NCI-H2227 (cell line): ENCODE measurements at regions not wholly inside any gene's neighbourhood (a gene's known extent, or its start where the extent isn't known, plus 50 kb on each side); places are given as distances from the start of the nearest gene placed in this dataset.

ENCODE experiments used
- DNase-seq: peaks from one replicate; lab custom pipeline; 2025; ENCODE audit not compliant: unreplicated experiment; lab: John Stamatoyannopoulos, UW

GRCh38 chr5:158644301-158644700 is 455.4 kb downstream of the EBF1 start:
- no peak for DNase-seq

DNA sequence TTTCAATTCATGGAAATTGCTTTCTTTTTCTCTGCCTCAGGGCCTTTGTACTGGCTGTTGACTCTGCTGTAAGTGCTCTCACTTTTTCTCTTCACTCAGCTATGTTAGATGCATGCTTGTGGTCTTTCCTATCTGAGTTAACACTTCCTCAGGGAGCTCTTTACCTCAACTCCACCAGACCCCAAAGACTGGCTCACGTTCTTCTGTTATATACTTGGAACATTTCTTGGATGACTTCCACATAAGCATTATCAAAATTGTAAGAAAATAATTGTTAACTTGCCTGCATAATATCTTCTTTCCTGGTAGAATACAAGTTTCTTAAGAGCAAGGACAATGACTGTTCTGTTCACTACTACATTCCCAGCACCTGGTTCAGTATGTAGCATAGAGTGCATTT is 455.9 kb downstream of the EBF1 start:
- no peak for DNase-seq

DNA sequence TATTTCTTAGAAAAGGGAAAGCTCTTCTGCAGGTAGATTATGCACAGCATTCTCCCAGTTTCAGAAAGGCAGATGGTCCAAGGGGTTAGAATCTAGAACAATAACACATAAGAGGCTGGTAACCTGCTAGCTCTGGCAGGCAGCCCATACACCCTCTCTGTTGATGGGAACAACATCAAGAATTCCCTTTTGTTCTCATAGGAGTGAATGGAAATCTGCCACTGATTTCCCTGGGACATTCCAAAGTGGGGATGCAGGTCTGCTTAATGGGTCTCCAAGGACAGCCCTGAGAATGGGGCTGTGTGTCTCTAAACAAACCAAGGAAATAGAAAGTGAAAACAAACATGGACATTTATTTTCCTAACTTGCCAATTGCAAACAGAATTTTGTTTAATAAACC is 456.8 kb downstream of the EBF1 start:
- DNase-seq: no peak

DNA sequence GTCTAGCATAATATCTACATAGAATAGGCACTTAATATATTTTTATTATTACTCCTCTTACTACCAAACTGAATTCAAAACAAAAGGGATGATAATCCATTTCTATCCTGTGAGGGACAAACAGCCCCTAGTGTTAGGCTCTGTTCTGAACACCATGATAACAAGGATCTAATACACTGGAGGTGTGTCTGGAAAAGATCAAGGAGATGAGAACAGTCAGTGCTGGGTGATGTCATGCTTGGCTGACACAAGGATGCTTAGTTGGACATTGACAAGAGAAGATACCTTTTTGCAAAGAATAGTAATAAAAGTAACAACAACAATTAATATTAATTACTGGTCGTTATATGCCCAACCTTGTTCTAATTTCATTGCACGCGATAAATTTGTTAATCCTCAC is 458.7 kb downstream of the EBF1 start:
- DNase-seq: no peak

DNA sequence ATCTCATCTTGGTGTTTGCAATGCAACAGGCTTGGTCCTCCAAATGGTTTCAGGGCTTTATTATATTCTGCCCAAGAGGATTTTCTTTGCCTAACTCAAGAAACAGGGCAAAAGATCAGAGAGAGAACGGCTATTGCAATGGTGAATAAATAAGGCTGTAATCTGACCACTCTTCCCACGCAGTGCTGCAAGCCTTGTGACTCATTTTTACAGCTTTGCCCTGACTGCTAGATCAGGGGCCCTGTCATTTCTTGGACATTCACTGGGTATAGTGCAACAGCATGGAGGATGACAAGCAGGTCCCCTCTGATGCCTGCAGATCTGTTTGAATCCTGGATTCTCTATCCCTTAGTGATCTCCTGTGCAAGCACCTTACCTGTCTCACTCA is 459.1 kb downstream of the EBF1 start:
- DNase-seq: no peak

GRCh38 chr5:158639881-158640592 is 459.7 kb downstream of the EBF1 start:
- DNase-seq: no peak

DNA sequence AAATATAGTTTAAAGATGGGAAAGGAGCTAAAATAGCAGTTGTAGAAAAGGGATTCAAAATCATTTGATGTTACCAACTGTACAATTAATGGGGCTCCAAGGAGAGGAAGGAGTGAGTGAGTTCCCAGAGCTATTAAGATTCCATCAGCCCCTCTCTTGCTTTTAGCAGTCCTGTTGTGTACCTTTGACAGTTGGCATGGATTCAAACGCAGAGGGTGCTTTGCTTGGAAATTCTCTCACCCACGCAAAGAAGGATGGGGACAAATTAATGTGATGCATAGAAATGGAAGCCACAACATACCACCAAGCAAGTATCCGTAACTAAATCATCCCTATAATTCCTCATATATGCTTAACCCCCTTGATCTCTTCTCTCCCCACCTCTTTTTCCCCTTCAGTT is 461.3 kb downstream of the EBF1 start:
- no peak for DNase-seq

- no peak for DNase-seq
Measured at GRCh38 chr5:158637039-158637438, 462.7 kb downstream of the EBF1 start.

- no peak for DNase-seq
Measured at GRCh38 chr5:158635565-158635964, 464.2 kb downstream of the EBF1 start.

DNA sequence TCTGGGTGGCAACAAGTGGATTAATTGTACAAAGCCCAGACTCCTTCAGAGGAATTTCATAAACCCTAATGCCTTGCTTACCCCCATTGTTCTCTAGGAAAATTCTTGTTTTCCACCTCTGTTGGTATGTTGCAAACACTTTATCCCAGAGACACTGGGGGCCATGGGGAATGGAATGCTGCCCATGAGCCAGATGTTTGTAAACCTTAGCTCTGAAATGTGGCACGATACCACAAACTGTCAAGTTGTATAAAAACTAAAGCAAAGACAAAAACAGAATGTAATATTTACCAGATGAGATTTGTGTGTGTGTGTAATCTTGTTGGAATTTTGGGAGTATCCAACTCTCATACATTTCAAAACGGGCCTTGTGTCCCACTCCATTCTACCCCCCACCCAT is 465.0 kb downstream of the EBF1 start:
- DNase-seq: no peak

GRCh38 chr5:158629591-158630312 is 470.0 kb downstream of the EBF1 start:
- no peak for DNase-seq

DNA sequence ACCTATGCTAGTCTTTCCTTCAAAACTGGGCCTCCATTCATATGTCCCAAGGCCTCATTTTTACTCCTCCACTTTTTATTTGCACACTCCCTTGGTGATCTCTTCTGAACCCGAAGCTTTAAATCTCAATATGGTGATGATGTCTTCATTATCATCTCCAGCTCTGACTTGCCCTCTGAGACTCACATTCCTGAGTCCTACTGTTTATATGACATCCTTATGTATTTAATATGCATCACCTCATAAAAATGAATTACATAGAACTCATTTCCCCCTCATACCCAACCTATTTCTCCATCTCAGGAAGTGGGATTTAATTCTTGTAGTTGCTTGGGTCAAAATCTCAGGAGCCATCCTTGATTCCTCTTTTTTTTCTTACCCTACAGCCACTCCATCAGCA is 473.0 kb downstream of the EBF1 start:
- no peak for DNase-seq

DNA sequence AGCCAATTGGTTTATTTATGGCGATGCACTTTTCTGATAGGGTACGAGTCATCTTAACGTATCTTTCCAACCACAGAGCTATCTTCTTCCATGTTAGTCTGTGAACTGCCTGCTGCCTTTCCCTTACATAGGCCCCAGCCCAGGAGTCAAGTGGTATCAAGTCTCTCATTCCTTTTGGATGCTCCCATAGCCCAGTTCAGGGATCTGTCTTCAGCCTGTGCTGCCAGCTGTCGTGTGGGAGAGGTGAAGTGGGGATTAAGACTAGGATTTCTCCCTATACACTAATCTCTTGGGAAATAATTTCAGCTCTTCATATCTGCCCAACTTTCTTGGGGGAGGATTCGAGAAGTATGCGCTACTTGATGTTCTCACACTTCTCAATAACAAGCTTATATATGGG is 475.7 kb downstream of the EBF1 start:
- no peak for DNase-seq

DNA sequence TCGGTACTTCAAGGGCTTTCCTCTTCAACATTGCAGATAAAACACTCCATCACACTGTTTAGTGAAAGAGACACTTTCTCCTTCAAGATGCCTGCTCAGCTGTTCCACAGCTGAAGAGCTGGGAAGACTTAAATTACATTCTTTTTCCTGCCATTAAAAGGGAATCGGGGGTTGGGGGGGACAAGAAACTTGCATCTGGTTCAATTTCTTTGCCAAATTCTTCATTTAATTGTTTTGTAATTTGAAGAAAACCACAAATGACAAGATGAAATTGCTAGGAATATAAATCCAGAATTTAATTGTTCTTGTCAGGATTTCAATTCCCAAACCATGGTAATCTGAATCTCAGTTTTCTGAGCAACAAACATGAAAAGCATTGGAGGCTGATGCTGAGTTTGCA is 478.3 kb downstream of the EBF1 start:
- DNase-seq: no peak

DNA sequence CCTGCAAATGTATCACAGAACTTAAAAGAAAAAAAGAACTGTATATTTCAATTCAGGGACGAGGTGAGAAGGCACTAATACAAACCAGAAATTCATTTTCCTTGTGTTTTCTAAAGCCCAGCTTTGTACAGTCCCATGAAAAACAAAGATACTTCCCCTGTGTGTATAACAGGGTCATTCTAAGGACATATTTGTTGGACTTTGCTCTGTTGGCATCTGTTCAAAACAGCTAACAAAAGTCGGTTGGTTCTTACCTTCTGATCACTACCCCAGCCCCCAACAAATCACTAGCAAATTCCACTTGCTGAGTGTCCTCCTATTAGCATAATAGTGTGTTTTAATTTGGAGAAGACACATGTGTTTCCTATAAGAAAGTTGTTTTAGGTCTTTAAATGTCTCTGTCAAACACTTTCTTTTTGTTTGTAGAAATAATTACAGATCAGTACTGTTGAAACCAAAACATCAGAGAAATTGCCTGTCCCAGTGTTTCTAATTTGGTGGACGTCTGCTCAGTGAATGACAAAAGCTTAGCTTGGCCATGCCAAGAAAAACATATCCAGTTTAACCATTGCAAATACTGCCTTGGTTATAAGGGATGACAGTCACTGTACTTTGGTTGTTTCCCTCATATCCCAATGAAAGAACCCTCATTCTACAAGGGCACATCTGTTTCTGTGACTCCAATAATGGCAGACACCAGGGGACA is 480.5 kb downstream of the EBF1 start:
- no peak for DNase-seq

GRCh38 chr5:158618256-158618655 is 481.5 kb downstream of the EBF1 start:
- DNase-seq: no peak

DNA sequence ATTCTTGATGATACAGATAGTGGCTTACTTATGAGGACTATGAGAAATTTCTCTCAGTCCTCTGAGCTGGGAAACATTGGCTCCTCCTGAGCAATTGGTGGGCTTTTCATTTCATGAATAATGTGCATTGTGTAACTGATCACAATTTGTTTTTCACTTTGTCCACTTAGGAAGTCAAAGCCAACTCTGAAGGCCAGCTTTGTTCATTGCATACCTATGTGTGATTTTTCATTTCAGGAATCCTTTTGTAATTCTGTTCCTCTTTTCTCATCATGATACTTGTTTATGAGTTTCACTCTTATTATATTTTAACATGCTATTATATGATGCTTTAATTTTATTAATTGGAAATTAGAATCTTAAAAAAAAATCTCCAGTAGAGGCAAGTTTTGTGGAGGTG is 483.0 kb downstream of the EBF1 start:
- no peak for DNase-seq

GRCh38 chr5:158614951-158615350 is 484.8 kb downstream of the EBF1 start:
- no peak for DNase-seq

DNA sequence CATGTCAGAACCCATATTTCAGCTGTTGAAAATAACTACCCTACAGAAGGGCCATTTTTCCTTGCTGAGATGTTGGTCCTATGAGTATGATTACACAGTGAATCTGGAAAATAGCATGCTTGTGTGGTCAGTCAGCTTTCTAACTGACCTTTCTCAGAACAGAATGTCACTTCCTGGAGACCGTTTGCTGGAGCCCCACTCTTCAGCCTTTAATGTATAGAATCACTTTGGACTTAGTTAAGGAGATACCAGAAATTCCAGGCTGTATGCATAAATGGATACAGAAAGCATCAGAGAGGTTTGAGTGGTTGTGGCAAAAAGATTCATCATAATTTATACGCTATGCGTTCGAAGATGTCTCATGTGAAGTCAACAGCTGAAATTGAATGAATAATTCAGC is 488.1 kb downstream of the EBF1 start:
- DNase-seq: no peak

GRCh38 chr5:158610051-158610415 is 489.7 kb downstream of the EBF1 start:
- no peak for DNase-seq

DNA sequence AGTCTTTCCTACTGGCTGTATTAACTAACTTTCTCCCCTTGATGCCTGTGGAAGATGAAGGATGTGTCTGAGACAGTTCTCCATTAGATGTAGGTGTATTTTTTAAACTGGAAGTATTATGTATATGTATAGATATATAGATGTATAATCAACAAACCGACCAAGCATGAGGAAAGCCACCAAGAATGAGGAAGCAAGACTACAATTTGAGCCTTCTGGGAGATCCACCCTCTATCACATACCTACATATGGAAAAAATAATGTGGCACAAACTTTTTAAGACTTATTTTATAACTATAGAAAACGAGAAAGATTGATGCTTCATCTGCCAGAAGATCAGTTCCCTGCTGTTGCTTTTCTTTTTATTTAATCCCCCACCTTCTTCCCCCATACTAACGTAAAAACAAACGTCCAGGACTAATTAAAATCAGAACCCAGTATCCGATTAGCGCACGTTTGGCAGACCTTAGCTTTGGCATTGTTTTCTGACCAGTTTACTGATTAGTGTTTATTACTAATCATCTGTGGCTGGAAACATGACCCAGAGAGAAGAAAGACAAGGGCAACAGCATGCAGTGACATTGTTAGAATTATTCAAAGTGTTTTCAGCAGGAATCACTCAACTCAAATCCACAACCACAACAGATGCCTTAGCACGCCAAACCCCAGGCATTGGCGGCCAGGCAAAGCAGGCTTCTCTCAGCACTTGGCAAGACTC is 490.2 kb downstream of the EBF1 start:
- no peak for DNase-seq

GRCh38 chr5:158607088-158607487 is 492.6 kb downstream of the EBF1 start:
- DNase-seq: no peak
